ENCODE measurements at regions not wholly inside any gene's neighbourhood (a gene's known extent, or its start where the extent isn't known, plus 50 kb on each side); places are given as distances from the start of the nearest gene placed in this dataset.

DNA sequence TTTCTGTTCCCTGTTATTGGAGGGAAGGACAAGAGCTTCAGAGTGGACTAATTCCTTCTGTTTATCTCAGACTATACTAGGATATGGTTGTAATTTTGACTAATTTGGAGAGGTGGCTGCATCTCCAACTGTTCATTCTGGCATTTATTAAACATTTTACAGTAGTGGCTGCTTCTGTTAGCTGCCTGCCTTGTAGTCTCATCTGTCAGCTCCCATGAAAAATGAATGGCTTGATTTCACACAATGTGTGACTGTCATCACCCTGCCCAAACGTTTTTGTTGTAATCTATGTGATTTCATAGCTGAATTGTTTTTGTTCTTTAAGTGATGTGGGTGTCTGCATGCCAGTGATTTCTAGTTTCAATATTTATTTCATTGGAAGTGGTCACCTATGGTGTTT is 459.4 kb upstream of the PTPRD start:
- no peak for TF ChIP-seq CTCF (conservative IDR thresholded peaks at IDR 0.05)
- no peak for TF ChIP-seq EZH2 (IDR thresholded peaks at IDR 0.05; ENCODE audit: low read depth)

Data from PC-9 (cell line).